HG02852 (cell line): ENCODE measurements at regions not wholly inside any gene's neighbourhood (a gene's known extent, or its start where the extent isn't known, plus 50 kb on each side); places are given as distances from the start of the nearest gene placed in this dataset.
A peak's percentile ranks its signal among the peaks of the same experiment; 100 is the strongest.

Experiments
- ATAC-seq: cut with Tn5 transposase; IDR thresholded peaks from one replicate; pipeline ENCODE4 v1.9.1; 2021; ENCODE audit warnings: mild to moderate bottlenecking, moderate library complexity; ENCODE audit not compliant: unreplicated experiment

DNA sequence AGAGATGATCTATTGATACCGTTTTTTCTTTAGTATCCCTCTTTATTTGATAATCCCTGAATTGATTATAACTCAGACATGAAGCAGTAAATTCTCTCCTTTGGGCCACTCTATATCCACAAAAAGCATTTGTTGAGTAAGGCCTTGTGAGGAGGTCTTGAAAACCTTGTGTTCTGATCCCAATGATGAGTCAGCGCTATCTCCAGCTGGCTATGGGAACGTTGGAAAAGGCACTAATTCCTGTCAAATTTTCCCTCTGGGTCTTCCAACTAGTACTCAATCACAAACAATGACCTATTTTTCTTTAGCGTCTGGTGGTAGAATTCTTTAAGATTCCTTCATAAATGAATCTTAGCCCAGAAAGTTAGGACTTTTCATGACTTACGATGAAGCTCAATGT is 168.4 kb upstream of the LRIG3 start:
- no peak for ATAC-seq

DNA sequence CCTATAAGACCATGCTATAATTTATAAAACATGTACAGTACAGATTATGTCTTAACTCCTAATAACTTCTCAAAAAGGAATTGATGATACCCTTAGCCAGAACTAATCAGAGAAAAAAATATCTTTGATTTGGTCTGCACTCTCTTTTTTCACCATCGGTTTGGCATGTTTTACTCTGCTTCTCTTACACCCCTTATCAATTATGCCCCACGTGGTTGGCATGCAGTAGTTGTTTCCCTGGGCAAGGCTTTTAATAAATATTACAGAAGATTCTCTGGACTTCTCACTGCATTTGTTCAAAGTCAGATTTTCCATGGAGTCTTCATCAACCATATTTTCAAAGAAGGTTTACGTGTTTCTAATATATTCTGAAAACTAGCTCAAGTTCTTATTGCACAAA is 167.4 kb upstream of the LRIG3 start:
- ATAC-seq = no peak

DNA sequence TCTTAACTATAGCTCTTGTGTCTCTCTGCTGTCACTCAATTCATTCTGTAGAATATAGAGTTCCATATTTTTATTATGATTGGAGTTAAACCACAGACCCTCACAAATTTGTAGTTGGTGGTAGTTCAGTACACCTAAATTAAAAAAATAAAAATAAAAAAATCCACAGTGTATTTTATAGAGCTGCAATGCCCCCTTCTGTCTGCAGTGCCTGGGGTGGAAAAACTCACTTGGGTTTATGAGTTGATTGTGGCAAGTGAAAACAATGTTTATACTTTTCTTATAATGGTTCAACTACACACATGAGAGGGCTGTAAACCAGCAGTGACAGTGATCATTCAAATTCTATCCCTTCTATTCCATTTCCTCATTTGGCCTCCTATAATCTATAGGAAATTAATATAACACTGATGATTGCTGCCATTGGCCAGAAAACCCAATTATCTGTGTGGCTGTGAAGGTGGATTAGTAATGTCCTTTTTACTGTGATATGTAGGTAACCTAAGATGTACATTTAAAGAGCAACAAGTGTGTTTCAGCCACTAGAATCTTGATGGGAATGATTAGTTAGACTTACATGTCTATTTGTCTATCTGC is 166.9 kb upstream of the LRIG3 start:
- no peak for ATAC-seq

DNA sequence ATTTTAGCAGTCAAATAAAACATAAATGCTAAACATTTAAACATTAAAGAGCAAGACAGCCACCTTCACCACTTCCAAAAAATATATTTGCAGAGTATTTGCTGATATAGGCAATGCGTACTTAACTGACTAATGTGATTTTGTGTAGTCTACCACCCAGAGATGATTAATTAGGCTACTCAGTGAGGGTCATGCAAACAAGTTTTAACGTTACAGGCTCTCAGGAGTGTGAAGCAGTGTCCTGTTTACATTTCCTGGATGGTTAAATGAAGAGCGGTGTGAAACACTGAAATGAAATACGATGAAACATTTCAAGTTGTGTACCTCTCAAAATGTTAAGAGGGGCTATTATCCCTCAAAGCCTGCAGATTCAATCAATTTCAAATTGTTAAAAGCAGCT is 165.8 kb upstream of the LRIG3 start:
- ATAC-seq = no peak

DNA sequence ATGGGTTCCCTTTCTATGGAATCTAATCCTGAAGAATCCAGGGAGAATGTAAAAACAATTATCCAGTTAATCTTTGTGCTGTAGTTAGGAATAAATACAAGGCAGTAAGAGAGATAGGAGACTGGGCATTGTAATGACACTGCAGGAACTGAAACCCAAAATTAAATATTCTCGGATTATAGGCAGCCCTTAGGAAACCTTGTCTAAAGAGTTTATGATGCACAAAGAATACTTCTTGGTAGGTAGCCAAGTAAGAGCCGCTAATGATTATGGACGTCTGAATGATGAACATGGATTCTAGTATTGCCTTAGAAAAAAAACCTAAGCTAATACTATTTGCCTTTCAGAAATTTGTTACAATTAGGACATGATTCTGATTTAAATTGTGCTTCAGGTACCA is 165.4 kb upstream of the LRIG3 start:
- ATAC-seq = no peak

DNA sequence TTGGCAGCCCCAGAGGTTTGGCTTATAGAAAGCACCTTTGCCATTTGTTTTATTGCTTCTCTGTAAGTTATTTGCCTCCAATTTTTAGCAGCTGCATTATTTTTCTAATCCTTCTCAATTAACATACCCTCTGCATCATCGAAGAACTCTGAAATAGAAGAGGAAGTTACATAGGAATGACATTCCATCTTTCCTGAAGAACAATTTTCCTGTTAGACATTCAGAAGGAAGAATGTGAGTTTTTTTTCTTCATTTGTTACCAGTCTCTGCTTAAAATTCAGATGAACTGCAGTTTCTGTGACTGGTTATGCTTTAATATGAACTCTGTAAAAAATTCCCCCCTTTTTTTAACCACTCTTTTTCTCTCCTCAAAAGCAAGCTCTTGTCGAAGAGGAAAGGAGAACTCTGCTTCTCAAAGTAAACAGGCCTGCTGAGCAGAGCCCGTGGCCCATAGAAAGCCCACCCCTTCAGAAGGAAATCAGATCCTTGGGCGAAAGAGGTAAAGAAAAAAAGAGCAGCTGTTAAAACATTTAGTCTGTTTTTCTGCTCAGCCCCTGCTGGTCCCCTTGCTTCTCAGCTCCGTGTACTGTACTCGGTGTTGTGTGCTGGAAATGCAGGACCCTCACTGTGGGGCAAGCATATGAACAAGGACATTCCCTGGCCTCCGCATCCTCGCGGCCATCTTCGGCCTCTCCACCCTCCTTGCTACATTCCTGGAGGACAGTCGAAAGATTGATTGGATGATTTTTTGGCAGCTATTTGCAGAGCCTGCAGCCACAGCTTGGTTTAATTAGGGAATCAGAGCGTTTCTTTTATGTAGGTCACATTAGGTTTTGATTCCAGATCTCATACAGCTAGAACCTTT is 164.4 kb upstream of the LRIG3 start:
- ATAC-seq = no peak

GRCh38 chr12:59082952-59083351 is 162.6 kb upstream of the LRIG3 start:
- no peak for ATAC-seq

DNA sequence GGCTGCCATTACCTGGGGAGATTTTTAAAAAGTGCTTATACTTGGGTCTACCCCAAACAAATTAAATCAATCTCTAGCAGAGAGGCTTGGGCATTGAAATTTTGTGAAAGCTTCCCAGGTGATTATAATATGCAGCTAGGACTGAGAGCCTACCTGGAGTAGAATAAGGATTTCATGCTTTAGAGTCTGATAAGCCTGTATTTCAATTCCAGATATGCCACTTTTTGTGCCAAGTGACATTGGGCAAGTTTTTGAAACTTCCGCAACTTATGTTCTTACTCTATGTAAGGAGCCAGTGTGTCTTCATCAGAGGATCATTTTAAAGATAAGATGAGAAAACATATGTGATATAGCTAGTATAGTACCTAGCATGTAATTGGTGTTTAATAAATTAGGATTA is 159.8 kb upstream of the LRIG3 start:
- no peak for ATAC-seq

DNA sequence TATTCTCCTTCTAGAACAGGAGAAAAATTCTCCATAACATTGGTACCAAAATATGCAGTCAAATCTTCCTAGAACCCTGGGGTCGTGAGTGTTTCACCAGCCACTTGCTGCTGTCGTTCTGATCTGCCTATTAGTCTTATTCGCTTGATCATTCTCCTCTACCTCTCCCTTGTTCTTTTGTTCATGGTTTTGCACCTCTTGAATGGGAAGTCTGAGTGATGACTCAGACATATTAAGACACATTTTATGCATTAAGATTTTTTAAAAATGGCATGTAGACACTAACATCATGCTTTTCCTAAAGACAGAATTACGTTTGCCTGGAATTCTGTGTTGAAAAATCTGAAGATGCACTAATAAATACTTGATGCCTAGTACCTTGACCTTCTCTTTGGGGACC is 159.2 kb upstream of the LRIG3 start:
- no peak for ATAC-seq

DNA sequence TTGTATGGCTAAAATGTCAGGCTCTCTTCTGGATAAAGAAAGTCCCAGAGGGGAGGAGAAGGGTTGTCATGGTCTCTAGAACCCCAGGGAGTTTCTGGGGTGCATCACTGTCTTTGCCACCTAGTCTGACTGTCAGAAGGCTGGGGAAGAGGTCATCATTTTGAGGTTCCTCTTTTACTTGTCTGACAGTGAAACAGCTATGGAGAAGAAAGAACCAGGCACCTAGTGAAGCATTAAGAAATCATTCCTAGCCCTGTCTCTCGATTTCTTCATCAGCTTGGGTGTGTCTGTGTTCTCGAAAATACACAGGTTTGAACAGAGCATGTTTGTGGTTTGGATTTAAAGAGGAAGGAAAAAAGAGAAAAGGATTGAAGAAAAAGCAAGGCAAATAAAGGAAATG is 158.7 kb upstream of the LRIG3 start:
- ATAC-seq = no peak

GRCh38 chr12:59077575-59078426 is 157.5 kb upstream of the LRIG3 start:
- ATAC-seq = no peak

DNA sequence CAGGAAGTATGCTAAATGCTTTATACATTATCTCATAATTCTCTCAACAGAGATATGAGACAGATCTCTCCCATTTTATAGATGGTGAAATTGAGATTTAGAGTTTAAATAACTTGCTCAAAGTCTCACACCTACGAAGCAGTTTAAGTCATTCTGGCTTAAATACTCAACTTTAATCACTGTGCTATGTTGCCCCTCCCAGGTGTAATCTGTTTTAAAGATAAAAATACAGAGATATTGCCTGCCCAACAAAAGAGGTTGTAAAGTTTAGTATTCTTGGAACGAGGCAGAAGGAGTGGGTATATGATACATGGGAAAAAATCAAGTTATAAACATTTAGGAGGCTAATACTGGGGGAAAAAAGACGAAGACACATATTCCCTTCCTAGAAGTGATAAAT is 156.8 kb upstream of the LRIG3 start:
- ATAC-seq = no peak

- ATAC-seq = no peak
Observed at GRCh38 chr12:59076622-59077021, 156.3 kb upstream of the LRIG3 start.

- ATAC-seq = no peak
Observed at GRCh38 chr12:59075968-59076490, 155.7 kb upstream of the LRIG3 start.

GRCh38 chr12:59075141-59075540 is 154.8 kb upstream of the LRIG3 start:
- no peak for ATAC-seq

- ATAC-seq = no peak
Observed at GRCh38 chr12:59070322-59070933, 150.1 kb upstream of the LRIG3 start.

DNA sequence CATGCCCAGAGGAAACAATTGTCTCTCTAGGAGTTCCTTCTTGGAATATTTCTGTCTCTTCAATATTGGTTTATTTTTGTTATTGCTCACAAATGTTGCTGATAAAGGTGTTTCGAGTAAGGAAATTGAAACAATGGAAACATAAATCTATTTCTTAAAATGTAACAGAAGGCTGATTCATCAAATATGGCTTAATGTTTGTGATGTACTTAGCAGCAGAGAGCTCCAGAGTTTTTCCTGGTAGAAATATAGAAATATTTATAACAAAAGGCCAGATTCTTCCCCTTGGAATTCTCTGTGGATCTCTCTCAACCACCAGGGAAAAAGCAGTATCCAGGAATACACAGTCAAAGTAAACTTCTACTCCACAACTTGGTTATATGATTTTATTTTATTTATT is 149.2 kb upstream of the LRIG3 start:
- ATAC-seq = no peak

DNA sequence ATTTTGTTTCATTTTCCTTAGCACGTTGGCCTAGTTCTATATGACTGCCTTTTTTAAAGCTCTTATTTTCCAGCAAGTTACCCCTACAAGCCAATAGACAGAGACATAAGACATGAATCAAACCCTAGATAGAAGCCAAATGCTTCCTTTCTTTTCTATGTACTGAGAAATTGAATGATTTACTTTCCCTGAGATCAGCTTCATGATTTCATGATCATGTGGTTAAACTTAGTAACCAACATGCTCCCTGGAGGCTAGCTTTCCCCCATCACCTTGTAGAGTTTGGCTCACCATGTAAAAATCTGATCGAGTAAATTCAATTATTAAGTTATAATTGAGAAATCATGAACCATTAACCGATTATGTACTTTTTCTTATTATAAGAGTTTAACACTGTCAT is 148.1 kb upstream of the LRIG3 start:
- ATAC-seq = no peak

- ATAC-seq = peak; percentile 47
Observed at GRCh38 chr12:59067083-59067482, 146.8 kb upstream of the LRIG3 start.

- no peak for ATAC-seq
Observed at GRCh38 chr12:59066445-59066844, 146.1 kb upstream of the LRIG3 start.
